ENCODE measurements at regions not wholly inside any gene's neighbourhood (a gene's known extent, or its start where the extent isn't known, plus 50 kb on each side); places are given as distances from the start of the nearest gene placed in this dataset.

GRCh38 chr20:50320901-50321796, 130.5 kb downstream of the CEBPB start (continued):
- 0 out of 2 replicates have a peak, but pooled peaks have one; percentile 33 for TF ChIP-seq ZNF592 (IDR thresholded peaks at IDR 0.05)
- no peak for TF ChIP-seq PTRF (tag; IDR thresholded peaks at IDR 0.05)
- peak; percentile 73 for TF ChIP-seq POLR2G (IDR thresholded peaks at IDR 0.05; ENCODE audit: low read depth, low read length)
- peak; percentile 65 for TF ChIP-seq RBFOX2 (IDR thresholded peaks at IDR 0.05; ENCODE audit: low read depth, low read length)
- peak; percentile 59 for TF ChIP-seq ARID1B (IDR thresholded peaks at IDR 0.05)
- TF ChIP-seq ZEB2 (IDR thresholded peaks at IDR 0.05): no peak
- TF ChIP-seq TCF3 (CRISPR knock-in tag; IDR thresholded peaks at IDR 0.05): no peak
- no peak for TF ChIP-seq SRSF9 (IDR thresholded peaks at IDR 0.05; ENCODE audit: borderline replicate concordance, low read depth, low read length)
- no peak for TF ChIP-seq PML (IDR thresholded peaks at IDR 0.05; ENCODE audit: low read length)
- TF ChIP-seq E2F8 (IDR thresholded peaks at IDR 0.05; ENCODE audit: low read depth, partially characterized antibody): no peak
- no peak for TF ChIP-seq ZSCAN29 (IDR thresholded peaks at IDR 0.05)
- TF ChIP-seq MEIS2 (IDR thresholded peaks at IDR 0.05; ENCODE audit: partially characterized antibody): no peak
- no peak for TF ChIP-seq XRCC4 (IDR thresholded peaks at IDR 0.05; ENCODE audit: extremely low read depth, insufficient read depth, insufficient read length)
- no peak for TF ChIP-seq TSC22D4 (tag; IDR thresholded peaks at IDR 0.05)
- TF ChIP-seq RFX1 (IDR thresholded peaks at IDR 0.05): no peak
- no peak for TF ChIP-seq ZNF354B (CRISPR knock-in tag; IDR thresholded peaks at IDR 0.05)
- TF ChIP-seq MAFF (IDR thresholded peaks at IDR 0.05; ENCODE audit: low read length): no peak
- TF ChIP-seq HDAC1 (IDR thresholded peaks at IDR 0.05): no peak
- TF ChIP-seq MAZ (CRISPR knock-in tag; conservative IDR thresholded peaks at IDR 0.05 in 1 of 2, IDR thresholded peaks at IDR 0.05 in 1 of 2): peak; percentile 19 to 50; a peak in 1 of 4 replicates
- TF ChIP-seq NCOA4 (IDR thresholded peaks at IDR 0.05; ENCODE audit: partially characterized antibody): no peak
- TF ChIP-seq SRF (CRISPR knock-in tag; IDR thresholded peaks at IDR 0.05): peak in 1 of 2 experiments; percentile 62; a peak in 1 of 4 replicates
- TF ChIP-seq POLR2A (conservative IDR thresholded peaks at IDR 0.05): 0 out of 2 replicates have a peak, but pooled peaks have one; percentile 46
- TF ChIP-seq ETV5 (CRISPR knock-in tag; IDR thresholded peaks at IDR 0.05; ENCODE audit: low read depth): no peak
- no peak for TF ChIP-seq RBM14 (IDR thresholded peaks at IDR 0.05; ENCODE audit: borderline replicate concordance, insufficient read depth, low read depth, low read length)

Measured in K562 (cell line).